Neural cell (in vitro differentiated cells): ENCODE measurements at regions not wholly inside any gene's neighbourhood (a gene's known extent, or its start where the extent isn't known, plus 50 kb on each side); places are given as distances from the start of the nearest gene placed in this dataset.

ENCODE experiments used
- H2AFZ ChIP-seq: fragments of 200-600, 300-800 bp; sonication (generic), shearing (Covaris generic); 2 replicates; pipeline ENCODE4 v1.6.0; 2014; ENCODE audit warnings: low read depth, mild to moderate bottlenecking, antibody characterized with exemption, low read length, moderate library complexity
- H3F3A ChIP-seq: fragments of 200-600 bp; shearing (Covaris generic); 2 replicates; pipeline ENCODE4 v1.6.1; 2016; ENCODE audit warnings: mild to moderate bottlenecking, moderate library complexity, mixed read lengths, antibody characterized with exemption, low read length; ENCODE audit not compliant: insufficient read depth, poor library complexity, severe bottlenecking
- H3K27ac ChIP-seq: fragments of 200-600, 300-800 bp; sonication (generic), shearing (Covaris generic); 2 replicates; pipeline ENCODE4 v1.5.1; 2014; ENCODE audit warnings: mild to moderate bottlenecking, low read length, moderate library complexity
- H3K27me3 ChIP-seq: fragments of 300-800, 200-600 bp; sonication (generic), shearing (Covaris generic); 2 replicates; pipeline ENCODE4 v1.6.0; 2014; ENCODE audit warnings: mild to moderate bottlenecking, low read depth, low read length, moderate library complexity; ENCODE audit not compliant: insufficient read depth
- H3K36me3 ChIP-seq: fragments of 300-800, 200-600 bp; sonication (generic), shearing (Covaris generic); 2 replicates; pipeline ENCODE4 v1.5.1; 2014; ENCODE audit warnings: mild to moderate bottlenecking, antibody characterized with exemption, low read length, moderate library complexity; ENCODE audit not compliant: insufficient read depth
- H3K4me2 ChIP-seq: fragments of 300-800, 200-600 bp; sonication (generic), shearing (Covaris generic); 2 replicates; pipeline ENCODE4 v1.6.0; 2014; ENCODE audit warnings: mild to moderate bottlenecking, low read length
- H3K4me3 ChIP-seq: fragments of 300-800, 200-600 bp; sonication (generic), shearing (Covaris generic); 2 replicates; pipeline ENCODE4 v1.5.1; 2014; ENCODE audit warnings: mild to moderate bottlenecking, low read length, moderate library complexity
- H3K79me2 ChIP-seq: fragments of 200-600 bp; shearing (Covaris generic); replicated peaks from 2 replicates; pipeline ENCODE4 v1.6.0; 2014; ENCODE audit warnings: mild to moderate bottlenecking, low read length, moderate library complexity; ENCODE audit not compliant: insufficient read depth
- H3K9ac ChIP-seq: fragments of 300-800, 200-600 bp; sonication (generic), shearing (Covaris generic); 2 replicates; pipeline ENCODE4 v1.6.1; 2016; ENCODE audit warnings: mild to moderate bottlenecking, low read length, mixed read lengths
- H3K9me2 ChIP-seq: fragments of 200-600 bp; shearing (Covaris generic); 2 replicates; pipeline ENCODE4 v1.6.1; 2016; ENCODE audit warnings: mild to moderate bottlenecking, low read length, mixed read lengths; ENCODE audit not compliant: insufficient read depth
- H3K9me3 ChIP-seq: fragments of 200-600, 300-800 bp; sonication (generic), shearing (Covaris generic); 2 replicates; pipeline ENCODE4 v1.6.1; 2016; ENCODE audit warnings: mild to moderate bottlenecking, mixed run types, low read length, moderate library complexity, mixed read lengths
- H4K20me1 ChIP-seq: fragments of 200-600 bp; shearing (Covaris generic); 2 replicates; pipeline ENCODE4 v1.6.1; 2016; ENCODE audit warnings: mild to moderate bottlenecking, mixed run types; ENCODE audit not compliant: insufficient read depth
- CTCF ChIP-seq: fragments of 450-650 bp; IDR thresholded peaks from 2 replicates; pipeline ENCODE4 v1.5.1; 2014; ENCODE audit warnings: antibody characterized with exemption, mild to moderate bottlenecking, moderate library complexity; ENCODE audit not compliant: poor library complexity, severe bottlenecking
- EP300 ChIP-seq: fragments of 450-650 bp; conservative IDR thresholded peaks from 2 replicates; pipeline ENCODE4 v1.6.1; 2014; ENCODE audit warnings: antibody characterized with exemption, mild to moderate bottlenecking, moderate library complexity; ENCODE audit not compliant: poor library complexity, severe bottlenecking
- EZH2 ChIP-seq: fragments of 200-600, 300-800 bp; shearing (Covaris generic), sonication (generic); IDR thresholded peaks from 2 replicates; pipeline ENCODE4 v1.6.1; 2014; ENCODE audit warnings: antibody characterized with exemption, low read length, borderline replicate concordance, mild to moderate bottlenecking; ENCODE audit not compliant: insufficient read depth, poor library complexity, severe bottlenecking
- MXI1 ChIP-seq: fragments of 450-650 bp; conservative IDR thresholded peaks from 2 replicates; pipeline ENCODE4 v1.6.1; 2014; ENCODE audit warnings: antibody characterized with exemption, mild to moderate bottlenecking; ENCODE audit not compliant: poor library complexity, severe bottlenecking
- POLR2AphosphoS5 ChIP-seq: IDR thresholded peaks from 2 replicates; pipeline ENCODE4 v1.6.1; 2012
- RAD21 ChIP-seq: fragments of 450-650 bp; conservative IDR thresholded peaks from 2 replicates; pipeline ENCODE4 v1.6.1; 2014; ENCODE audit warnings: antibody characterized with exemption, mild to moderate bottlenecking, moderate library complexity
- REST ChIP-seq: IDR thresholded peaks from 2 replicates; pipeline ENCODE4 v1.6.1; 2012; ENCODE audit warnings: borderline replicate concordance
- SMC3 ChIP-seq: fragments of 450-650 bp; conservative IDR thresholded peaks from 2 replicates; pipeline ENCODE4 v1.6.1; 2014; ENCODE audit warnings: antibody characterized with exemption, mild to moderate bottlenecking, moderate library complexity; ENCODE audit not compliant: poor library complexity
- TAF1 ChIP-seq: IDR thresholded peaks from 2 replicates; pipeline ENCODE4 v1.6.1; 2012; ENCODE audit warnings: low read depth

- Histone ChIP-seq H3K9me2 (no peaks in the 10 kb centered on the region), H3K9ac (no peak overlapping the region), H3K79me2 (no peaks in the 10 kb centered on the region), H3K4me2 (no peak overlapping the region), H3F3A (no peaks in the 10 kb centered on the region), H3K36me3 (no peaks in the 10 kb centered on the region), H3K4me3 (no peak overlapping the region), H3K27me3 (no peaks in the 10 kb centered on the region), H2AFZ (no peak overlapping the region), H4K20me1 (no peaks in the 10 kb centered on the region), H3K9me3 (no peaks in the 10 kb centered on the region), H3K27ac (no peak overlapping the region)
- TF ChIP-seq RAD21 (no peak), POLR2AphosphoS5 (no peak), EP300 (no peak), MXI1 (no peak), EZH2 (no peak), CTCF (no peak), REST (no peak), TAF1 (no peak), SMC3 (no peak)
Measured at GRCh38 chr9:129507805-129508204, 113.1 kb downstream of the C9orf50 start.

GRCh38 chr9:129506892-129507291 lies 114.0 kb downstream of the C9orf50 start:
- no peak for TF ChIP-seq MXI1
- TF ChIP-seq REST: no peak
- no peak for TF ChIP-seq POLR2AphosphoS5
- no peak for TF ChIP-seq CTCF
- TF ChIP-seq SMC3: no peak
- TF ChIP-seq TAF1: no peak
- no peak for TF ChIP-seq EP300
- no peak for TF ChIP-seq RAD21
- no peak for TF ChIP-seq EZH2

More at GRCh38 chr9:129506892-129507291, 114.0 kb downstream of the C9orf50 start:
- Histone ChIP-seq H3K9me3 (no peaks in the 10 kb centered on the region), H3K36me3 (no peaks in the 10 kb centered on the region), H2AFZ (no peak overlapping the region), H3K79me2 (no peaks in the 10 kb centered on the region), H3K4me3 (no peak overlapping the region), H4K20me1 (no peaks in the 10 kb centered on the region), H3K9me2 (no peaks in the 10 kb centered on the region), H3K9ac (no peak overlapping the region), H3K4me2 (no peak overlapping the region), H3K27me3 (no peaks in the 10 kb centered on the region), H3F3A (no peaks in the 10 kb centered on the region), H3K27ac (no peak overlapping the region)
